Renal cortex interstitium (tissue), 11 donors: ENCODE measurements at regions not wholly inside any gene's neighbourhood (a gene's known extent, or its start where the extent isn't known, plus 50 kb on each side); places are given as distances from the start of the nearest gene placed in this dataset.
A peak's percentile ranks its signal among the peaks of the same experiment; 100 is the strongest.
"Not testable (repeated sequence)": the region's sequence is repeated elsewhere in the genome, so short reads cannot be mapped to it uniquely, and the experiment has no call there.

Source experiments
- DNase-seq, 11 donors: peaks; one replicate each; pipeline ENCODE4 v3.0.0-alpha.2; 2013; ENCODE audit warnings: low read depth in 9 of 11, low spot score in 4 of 11; ENCODE audit errors: extremely low read depth in 1 of 11

DNA sequence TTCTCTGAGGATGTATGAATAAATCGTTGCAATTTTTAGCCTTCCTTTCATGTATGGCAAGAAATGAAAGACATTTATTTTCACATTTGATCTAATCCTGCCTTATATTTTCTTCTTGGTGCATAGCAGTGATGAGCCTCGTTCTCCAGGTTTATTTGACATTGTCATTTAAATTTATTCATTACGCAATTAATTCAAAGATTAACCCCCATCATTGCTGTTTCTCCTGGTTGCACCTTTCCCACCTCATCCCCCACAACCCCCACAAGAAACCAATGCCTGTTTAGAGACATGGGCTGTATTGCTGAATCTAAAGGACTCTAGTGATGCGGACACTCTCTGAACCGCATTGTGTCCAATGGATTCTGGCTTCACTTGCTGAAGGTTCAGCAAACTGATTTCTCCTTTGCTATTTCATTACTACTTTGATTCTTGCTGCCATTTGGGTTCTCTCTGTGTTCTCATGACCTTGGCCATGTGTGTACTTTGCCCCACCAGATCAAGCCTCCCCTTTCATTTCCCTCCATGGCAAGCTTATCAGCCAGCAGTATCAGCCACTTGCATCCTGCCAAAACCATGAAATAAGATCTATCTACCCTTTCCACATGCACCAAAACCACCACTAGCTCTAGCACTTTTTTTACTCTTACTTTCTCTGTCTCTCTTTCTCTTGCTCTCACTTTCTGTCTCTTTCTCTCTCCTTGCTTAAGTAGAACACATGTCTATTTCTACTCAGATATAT lies 382.7 kb downstream of the GBE1 start:
- DNase-seq: no peak

DNA sequence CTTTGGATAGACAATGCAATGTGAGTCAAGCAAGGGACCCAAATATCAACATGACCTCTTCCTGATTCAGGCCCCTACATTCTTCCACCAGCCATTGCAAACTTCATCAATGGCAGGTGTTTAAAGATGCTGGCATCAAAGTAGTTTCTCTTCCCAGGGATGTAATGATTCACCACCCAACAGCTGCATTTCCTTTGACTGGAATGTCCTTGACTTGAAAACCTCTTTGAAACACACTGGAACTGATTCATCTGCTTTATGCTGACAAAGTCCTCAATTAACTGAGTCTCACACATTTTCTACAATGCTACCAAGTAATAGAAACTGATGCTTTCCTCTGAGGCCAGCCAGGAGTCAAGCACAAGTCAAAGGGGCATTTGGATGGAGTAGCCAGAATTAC lies 385.5 kb downstream of the GBE1 start:
- no peak for DNase-seq

DNA sequence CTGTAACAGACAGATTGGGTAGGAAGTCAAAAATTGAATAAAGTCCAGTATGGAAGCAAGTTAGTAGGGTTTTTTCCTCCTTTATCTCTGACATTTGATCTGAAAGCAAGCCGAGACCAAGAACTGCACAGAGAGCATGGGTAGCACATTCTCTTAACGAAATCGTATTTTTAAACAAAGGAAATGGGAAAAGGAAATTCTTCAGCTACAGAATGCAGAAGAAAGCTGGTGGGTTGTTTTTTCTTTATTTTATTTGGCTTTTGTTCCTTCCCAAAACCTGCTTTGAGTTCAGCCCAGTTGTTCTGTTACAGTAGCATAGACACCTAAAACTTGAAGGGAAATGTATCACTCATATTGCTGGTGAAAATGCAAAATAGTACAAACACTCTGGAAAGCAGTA lies 397.0 kb downstream of the GBE1 start:
- DNase-seq: no peak

DNA sequence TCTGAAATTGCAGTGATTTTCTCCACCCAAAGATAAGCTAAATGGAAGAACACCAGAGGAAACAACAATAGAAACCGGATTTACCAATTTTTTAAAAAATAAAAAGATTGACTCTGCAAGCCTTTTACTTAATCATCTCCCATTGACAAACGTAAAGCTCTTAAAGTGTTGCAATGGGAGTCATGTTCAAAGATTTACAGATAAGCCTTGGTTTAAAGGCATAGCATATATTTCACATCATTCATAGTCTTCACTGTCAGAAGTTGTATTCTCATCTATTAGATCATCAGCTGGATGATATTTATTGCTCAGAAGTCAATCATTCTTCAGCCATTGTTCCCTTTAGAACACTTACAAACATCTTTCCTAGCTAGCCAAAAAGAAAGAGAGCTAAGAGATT lies 397.6 kb downstream of the GBE1 start:
- DNase-seq: no peak

DNA sequence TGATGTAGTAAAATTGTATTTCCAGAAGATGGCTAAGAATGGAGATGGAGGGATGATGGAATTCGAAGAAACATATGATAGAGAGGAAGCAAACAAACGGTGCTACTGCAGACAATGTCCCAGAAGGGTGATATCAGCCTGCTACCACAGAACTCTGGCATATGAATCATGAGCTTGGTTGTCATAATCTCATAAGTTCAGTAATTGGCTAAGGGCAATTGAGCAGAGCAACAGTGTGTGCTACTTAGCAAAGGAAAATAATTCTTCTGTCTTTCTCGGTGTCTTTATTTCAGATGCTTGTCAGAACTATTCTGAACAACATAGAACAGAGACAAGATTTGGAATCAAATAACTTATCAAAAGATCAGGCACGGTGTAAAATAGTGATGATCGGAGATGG lies 407.3 kb downstream of the GBE1 start:
- DNase-seq: no peak

DNA sequence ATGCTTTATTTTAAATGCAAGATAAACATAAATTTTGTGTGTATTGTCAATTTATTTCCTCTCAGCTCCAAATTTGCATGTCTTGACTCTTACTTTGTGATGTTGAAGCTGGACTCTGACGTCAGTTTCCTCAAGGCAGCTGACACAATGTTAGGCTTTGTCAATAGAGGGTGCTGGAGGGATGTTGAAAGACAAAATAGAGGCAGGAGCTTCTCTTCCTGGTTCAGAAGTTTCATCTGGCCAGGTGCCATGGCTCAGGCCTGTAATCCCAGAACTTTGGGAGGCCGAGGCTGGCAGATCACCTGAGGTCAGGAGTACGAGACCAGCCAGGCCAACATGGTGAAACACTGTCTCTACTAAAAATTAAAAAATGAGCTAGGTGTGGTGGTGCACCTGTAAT lies 408.6 kb downstream of the GBE1 start:
- DNase-seq: no peak

DNA sequence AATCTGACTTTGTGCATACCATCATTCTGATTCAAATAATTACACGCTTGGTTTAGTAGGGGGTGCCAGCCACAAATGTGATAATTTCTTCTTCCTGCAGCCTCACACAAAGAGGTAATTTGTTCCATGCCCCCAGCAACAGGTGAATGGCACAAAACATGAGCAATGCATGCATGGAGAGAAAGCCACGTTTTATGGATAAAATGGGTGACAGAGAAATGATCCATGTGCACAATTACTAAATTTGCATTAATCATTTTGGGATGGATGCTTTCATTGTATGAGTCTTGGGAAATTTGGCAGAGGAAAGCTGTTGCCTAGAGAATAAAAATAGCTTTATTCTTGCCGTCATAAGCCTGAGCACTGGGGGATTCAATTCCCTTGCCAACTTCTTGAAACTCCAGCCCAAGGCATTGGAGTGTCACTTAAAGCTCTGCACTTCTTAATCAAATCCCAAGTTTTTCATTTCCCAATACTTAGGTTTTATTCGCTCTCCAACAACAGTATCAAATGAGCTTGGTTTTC lies 411.6 kb downstream of the GBE1 start:
- DNase-seq: no peak

DNA sequence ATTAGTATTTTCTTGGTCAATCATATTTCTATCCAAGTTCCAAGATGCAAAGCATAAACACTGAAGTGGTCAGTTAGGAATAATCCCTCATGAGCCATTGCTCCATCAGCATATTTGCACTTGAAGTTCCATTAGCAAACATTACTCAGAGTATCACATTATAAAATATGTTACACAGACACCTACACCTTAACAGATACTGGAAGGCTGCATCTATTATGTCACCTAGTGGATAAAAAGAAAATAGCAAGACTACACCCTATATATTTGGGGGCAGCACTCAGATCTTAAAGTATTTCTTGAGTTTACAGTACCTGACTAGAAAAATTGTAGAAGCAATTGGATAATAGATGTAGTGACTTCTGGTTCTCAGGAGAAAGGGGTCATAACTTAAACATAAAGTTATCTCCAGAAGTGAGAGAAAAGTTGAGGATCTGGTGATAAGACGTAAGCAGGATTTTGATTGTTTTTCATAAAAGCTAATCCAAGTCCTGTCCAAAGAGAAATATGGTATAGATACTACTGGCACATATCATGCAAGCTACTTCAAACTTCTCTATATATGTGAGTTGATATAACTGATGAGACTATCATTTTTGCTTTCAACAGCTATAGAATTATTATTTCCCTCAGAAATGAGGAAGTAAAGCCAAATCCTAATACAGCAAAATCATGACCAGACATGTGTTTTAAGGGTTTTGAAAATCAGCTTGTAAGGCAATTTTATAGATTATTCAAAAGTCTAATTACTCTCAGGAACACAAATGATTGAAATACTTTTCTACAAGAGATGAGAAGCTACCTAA lies 422.2 kb downstream of the GBE1 start:
- no peak for DNase-seq

DNA sequence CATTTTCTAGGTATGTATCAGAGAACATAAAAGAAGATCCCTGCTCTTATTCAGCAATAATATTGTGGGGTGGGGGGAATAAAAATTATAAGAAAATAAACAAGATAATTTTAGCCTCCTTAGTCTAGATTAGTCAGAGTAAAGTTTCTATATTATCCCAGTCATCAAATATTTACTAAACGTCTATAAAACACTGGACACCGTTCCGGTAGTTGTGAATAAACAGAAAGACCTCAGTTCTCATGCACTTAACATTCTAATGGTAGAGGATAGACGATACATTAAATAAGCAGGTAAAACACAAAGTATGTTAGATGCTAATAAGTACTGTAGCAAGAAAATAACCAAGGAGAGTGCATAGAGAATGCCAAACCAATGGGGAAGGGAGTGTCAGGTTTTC lies 425.0 kb downstream of the GBE1 start:
- no peak for DNase-seq

DNA sequence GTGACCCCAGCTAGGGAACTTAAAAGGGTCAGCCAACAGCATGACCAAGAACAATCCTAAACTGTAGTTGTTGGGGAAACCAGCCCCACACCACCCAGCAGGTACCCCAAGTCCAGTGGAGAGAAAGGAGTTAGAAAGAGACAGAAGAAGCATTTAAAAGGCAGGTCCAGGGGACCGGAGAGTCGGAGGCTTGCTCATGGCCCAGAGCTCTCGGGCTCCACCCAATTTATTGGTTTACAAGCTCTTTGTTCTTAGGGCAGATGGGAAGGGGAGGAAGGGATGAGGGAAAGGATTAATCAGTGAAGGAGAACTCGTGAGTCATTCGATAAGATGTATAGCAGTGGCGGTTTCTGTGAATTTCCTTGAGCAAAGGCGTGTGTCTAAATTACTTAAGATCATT lies 431.6 kb downstream of the GBE1 start:
- not testable (repeated sequence) for DNase-seq

DNA sequence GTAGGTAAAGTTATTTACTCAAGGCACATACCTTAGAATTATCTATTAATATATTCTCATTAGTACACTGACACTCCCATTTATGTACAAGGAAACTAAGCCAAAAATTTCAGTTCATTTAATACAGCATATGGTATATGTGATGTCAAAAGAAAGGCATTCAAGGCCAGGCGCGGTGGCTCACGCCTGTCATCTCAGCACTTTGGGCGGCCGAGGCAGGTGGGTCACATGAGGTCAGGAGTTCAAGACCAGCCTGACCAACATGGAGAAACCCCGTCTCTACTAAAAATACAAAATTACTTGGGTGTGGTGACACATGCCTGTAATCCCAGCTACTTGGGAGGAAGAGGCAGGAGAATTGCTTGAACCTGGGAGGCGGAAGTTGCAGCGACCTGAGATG lies 435.2 kb downstream of the GBE1 start:
- no peak for DNase-seq

DNA sequence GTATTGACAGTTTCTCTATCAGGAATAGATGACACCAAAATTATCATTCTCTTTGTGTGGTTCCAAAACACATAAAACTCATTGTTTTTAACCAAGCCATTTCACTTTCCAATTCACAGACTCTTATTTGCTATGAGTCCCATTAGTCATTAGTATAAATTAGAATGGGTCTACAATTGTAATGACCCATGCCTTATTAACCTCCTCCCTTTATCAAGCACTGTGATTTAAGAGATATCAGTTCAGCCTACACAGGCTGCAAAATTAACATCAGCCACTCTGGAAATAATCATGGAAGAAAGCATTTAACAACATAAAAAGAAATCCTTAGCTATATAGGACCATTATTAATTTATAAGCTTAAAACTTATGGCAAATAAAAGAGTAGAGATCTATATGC lies 440.6 kb downstream of the GBE1 start:
- no peak for DNase-seq

DNA sequence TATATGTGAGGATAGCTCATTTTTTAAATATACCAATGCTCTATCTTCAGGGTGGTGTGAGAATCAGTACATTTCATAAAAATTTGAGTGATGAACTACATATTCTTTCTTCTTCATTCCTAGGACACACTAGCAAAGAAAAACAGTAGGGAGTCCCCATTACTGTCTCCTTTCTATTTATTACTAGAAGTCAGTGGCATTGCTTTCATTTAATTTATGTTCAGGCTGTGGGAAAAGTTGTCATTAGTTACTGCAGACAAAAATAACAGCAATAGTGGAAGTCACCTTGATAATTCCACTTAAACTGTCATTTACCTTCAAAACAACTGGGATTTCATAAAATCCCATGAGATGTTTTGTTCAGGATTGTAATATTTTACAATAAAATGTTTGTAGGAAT lies 446.4 kb downstream of the GBE1 start:
- no peak for DNase-seq

DNA sequence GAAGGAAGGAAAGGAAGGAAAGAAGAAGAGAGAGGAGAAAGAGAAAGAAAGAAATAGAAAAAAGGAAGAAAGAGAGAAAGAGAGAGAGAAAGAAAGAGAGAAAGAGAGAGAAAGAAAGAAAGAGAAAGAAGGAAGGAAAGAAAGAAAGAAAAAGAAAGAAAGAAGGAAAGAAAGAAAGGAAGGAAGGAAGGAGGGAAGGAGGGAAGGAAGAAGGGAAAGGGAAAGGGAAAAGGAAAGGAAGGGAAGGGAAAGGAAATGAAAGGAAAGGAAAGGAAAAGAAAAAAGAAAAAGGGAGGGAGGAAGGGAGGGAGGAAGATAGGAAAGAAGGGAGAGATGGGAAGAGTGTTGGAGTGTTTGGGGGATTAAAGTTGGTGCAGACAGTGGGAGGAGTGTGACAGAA lies 450.1 kb downstream of the GBE1 start:
- no peak for DNase-seq

DNA sequence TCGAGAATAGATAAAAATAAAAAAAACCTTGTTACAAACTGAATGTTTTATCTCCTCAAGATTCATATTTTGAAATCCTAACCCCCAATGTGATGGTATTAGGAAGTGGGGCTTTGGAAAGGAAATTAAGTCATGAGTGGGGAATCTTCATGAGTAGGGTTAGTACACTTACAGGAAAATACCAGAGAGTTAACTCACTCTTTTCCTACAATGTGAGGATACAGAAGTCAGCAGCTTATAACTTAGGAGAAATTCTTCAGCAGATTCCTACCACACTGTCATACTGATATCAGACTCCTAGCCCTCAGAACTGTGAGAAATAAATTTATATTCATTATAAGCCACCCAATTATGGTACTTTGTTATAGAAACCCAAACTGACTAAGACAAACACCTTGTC lies 453.1 kb downstream of the GBE1 start:
- DNase-seq: no peak

DNA sequence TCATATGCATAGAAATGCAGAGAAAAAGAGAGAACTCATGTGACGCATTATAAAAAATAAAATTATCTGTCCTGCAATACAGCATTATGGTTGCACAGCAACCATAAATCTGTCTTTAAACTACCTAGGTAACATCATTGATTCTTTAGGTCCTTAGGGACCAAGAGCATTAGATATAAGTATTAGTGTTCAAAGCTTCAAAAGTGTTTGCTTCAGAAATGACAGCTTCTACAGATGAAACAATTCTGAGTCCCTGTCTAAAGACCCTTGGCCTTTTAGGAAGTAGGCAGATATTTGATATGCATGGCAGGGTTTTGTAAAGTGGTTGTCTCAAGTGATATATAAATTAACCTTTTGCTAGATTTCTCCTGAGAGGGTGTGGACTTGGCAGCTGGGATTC lies 454.2 kb downstream of the GBE1 start:
- no peak for DNase-seq

DNA sequence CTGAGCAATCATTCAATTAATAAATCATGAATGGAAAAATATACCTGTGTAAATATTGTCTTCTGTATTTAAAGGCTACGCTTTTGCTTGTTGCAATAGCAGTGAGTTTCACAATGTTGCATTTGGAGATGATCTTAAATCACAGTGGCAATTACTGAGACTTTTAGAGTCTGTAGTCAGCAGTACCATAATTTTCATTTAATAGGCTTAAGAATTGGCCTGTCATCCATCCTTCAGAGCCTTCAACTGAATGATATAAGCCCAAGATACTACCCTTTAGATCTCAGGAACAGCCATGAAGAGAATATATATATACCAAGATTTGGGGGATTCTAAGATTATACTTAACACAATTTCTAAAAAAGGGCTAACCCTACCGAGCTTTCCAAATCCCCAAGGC lies 458.1 kb downstream of the GBE1 start:
- DNase-seq: no peak

DNA sequence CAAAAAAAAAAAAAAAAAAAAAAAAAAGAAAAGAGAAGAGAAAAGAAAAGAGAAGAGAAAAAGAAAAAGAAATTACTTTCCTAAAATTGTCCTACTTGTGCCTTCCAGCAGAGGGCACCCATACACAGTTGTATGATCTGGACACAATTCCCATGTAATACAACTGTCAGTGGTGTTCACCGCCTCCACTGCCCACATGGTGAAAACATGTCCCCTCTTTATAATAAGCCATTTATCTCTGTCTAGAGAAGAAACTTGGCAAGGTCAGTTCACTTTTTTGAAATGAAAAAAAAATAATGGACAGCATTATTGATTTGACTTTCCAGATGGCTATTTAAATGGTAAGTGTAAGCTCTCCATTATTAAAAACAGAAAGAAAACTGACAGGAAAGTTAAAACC lies 459.4 kb downstream of the GBE1 start:
- DNase-seq: peak; percentile 13 to 61 (median 38)

DNA sequence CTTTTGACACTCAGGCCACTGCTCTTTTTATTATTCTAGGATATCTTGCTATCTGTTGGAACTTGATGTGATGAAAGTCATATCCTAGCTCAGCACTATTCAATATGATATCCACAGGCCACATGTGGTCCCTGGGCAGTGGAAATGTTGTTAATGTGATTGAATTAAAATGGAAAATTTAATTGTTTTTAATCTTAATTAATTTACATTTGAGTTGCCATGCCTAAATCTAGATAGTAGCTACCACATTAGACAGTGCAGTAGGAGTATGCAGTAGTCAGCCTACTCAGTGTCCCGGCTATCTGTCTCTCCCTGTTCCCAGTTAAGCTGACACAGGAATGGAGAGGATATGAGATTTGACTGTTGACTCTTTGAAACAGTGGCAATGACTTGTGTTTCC lies 460.2 kb downstream of the GBE1 start:
- DNase-seq: no peak

DNA sequence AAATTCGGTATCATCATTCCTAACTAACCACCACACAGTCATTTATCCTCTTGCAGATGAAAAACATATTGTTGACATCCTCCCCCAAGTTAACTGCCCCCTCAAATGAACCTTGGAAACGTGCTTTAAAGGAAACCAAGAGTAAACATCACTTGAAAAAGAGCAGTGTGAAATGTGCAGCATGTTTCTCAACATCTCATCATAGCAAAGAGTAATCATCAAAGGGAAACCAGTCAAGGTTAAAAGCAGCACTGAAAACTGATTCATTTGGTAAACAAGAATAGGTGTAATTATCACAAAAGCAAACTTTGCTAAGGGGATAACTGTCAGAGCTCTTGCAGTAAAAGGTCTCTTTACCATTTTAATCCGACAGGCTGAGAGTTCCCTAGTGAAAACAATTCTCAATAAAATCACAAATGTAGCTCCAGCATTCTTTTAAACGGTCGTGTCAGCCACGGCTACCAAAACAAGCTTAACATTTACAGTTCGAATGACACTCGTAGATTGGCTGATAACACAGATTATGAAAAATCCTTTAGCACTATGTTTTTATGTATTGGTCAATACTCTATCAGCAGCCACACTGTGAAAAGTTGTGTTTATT lies 461.0 kb downstream of the GBE1 start:
- no peak for DNase-seq
